Tibial artery (tissue), 4 donors: ENCODE measurements at regions not wholly inside any gene's neighbourhood (a gene's known extent, or its start where the extent isn't known, plus 50 kb on each side); places are given as distances from the start of the nearest gene placed in this dataset.
"Not testable (repeated sequence)": the region's sequence is repeated elsewhere in the genome, so short reads cannot be mapped to it uniquely, and the experiment has no call there.

ENCODE experiments used
- DNase-seq, 2 donors: peaks; one replicate each; pipeline ENCODE4 v3.0.0-alpha.2; 2019
- H3K27ac ChIP-seq, 2 donors: fragments of 200-600 bp; sonication (generic) in 1 of 2; 1 replicate in 1 of 2; 2 replicates in 1 of 2; pipeline ENCODE4 v1.5.1; 2018 to 2019; ENCODE audit warnings: mild to moderate bottlenecking in 1 of 2
- H3K27me3 ChIP-seq, 2 donors: fragments of 200-600 bp; sonication (generic) in 1 of 2; one replicate each; pipeline versions ENCODE4 v1.5.1 to v1.6.0; 2016 to 2019
- H3K36me3 ChIP-seq, 3 donors: fragments of 200-600 bp; sonication (generic) in 2 of 3; one replicate each; pipeline ENCODE4 v1.5.1; 2016 to 2019; ENCODE audit warnings: mild to moderate bottlenecking in 2 of 3
- H3K4me1 ChIP-seq, 4 donors: fragments of 200-600 bp; sonication (generic) in 2 of 4; 1 replicate in 3 of 4; 2 replicates in 1 of 4; pipeline ENCODE4 v1.5.1; 2016 to 2019
- H3K4me3 ChIP-seq, 2 donors: fragments of 200-600 bp; sonication (generic) in 1 of 2; 1 replicate in 1 of 2; 2 replicates in 1 of 2; pipeline ENCODE4 v1.5.1; 2018 to 2019; ENCODE audit warnings: mild to moderate bottlenecking in 2 of 2
- H3K9me3 ChIP-seq, 3 donors: fragments of 200-600 bp; sonication (generic) in 1 of 3; one replicate each; pipeline ENCODE4 v1.5.1; 2016 to 2019
- intact Hi-C: fragments of 100-400 bp; cut with DNase I; formaldehyde crosslinking; loops from one replicate; pipeline ENCODE4 v1.15.0; 2023; ENCODE audit warnings: low total_unique reads
- TF ChIP-seq, protein P1 (sequence below), 2 experiments: fragments of 200-600 bp in 1 of 2; fragments of 450-650 bp in 1 of 2; IDR thresholded peaks; one replicate each; pipeline ENCODE4 v1.5.1; 2017 to 2019; ENCODE audit warnings: antibody characterized with exemption in 2 of 2, mild to moderate bottlenecking in 1 of 2, moderate library complexity in 1 of 2

DNA sequence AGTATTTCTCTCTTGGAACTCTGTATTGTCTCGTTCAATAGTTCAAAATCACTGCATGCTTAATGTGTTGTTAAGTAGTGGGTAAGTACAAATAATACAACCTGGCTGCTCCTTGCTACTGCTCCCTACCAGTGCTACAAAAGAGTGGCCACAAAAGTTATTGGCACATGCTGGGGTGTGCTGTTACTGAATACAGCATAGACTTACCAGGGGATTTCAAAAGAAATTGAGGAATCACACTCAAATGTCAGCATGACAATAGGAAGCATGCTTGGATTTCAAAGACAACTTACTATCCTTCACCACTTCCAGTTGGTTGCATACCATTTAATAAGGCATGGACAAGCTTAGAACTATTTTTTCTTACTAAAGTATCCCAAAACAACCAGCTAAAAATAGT, 1041.3 kb upstream of the SPRY2 start:
- Histone ChIP-seq H3K27ac (no peak overlapping the region), H3K36me3 (no peaks in the 10 kb centered on the region), H3K9me3 (no peaks in the 10 kb centered on the region), H3K4me3 (no peak overlapping the region), H3K4me1 (no peaks in the 10 kb centered on the region), H3K27me3 (no peaks in the 10 kb centered on the region)
- DNase-seq, result no peak
- TF ChIP-seq, protein P1, sequence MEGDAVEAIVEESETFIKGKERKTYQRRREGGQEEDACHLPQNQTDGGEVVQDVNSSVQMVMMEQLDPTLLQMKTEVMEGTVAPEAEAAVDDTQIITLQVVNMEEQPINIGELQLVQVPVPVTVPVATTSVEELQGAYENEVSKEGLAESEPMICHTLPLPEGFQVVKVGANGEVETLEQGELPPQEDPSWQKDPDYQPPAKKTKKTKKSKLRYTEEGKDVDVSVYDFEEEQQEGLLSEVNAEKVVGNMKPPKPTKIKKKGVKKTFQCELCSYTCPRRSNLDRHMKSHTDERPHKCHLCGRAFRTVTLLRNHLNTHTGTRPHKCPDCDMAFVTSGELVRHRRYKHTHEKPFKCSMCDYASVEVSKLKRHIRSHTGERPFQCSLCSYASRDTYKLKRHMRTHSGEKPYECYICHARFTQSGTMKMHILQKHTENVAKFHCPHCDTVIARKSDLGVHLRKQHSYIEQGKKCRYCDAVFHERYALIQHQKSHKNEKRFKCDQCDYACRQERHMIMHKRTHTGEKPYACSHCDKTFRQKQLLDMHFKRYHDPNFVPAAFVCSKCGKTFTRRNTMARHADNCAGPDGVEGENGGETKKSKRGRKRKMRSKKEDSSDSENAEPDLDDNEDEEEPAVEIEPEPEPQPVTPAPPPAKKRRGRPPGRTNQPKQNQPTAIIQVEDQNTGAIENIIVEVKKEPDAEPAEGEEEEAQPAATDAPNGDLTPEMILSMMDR (IDR thresholded peaks at IDR 0.05), result no peak
- intact Hi-C loops, result no loop called here

DNA sequence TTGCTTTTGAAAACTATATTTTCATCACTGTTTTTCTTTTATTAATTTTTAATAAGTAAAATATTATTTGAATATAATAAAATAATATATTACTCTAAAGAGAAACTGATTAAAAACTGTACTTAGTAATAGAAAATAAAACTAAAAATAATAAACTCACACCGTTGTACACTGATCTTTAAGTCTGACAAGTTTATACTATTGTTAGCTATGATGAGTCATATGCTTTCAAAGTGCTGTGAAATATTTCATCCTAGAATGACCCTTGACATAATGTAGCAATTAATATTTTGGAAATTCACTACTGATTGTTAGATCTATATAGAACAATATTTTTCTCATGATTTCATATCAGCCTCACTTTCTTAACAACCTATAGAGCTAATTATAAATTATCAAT, 1040.6 kb upstream of the SPRY2 start:
- H3K9me3 ChIP-seq, result no peaks in the 10 kb centered on the region
- TF ChIP-seq, protein P1 (IDR thresholded peaks at IDR 0.05), result no peak
- no peak for DNase-seq
- intact Hi-C loops, result no loop called here
- no peak overlapping the region for H3K4me3 ChIP-seq
- no peak overlapping the region for H3K27ac ChIP-seq
- H3K36me3 ChIP-seq, result no peaks in the 10 kb centered on the region
- no peaks in the 10 kb centered on the region for H3K27me3 ChIP-seq
- no peaks in the 10 kb centered on the region for H3K4me1 ChIP-seq

DNA sequence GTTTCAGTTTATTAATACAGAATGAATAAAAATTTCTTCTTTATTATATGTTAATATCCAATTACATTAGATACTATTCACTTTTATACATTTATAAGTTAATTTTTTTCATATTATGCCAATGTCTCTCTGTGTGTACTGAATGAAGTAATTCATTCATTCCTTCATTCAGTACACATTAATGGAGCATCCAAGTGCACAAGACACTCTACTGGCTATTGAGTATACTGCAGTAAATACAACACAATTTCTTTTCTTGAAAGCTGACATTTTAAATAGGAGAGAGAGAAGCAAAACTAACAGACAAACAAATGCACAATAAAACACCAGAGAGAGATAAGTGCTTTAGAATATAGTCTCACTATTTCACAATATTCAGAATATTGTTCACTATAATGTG, 1038.3 kb upstream of the SPRY2 start:
- Histone ChIP-seq H3K4me3 (no peak overlapping the region), H3K27me3 (no peaks in the 10 kb centered on the region), H3K27ac (no peak overlapping the region), H3K4me1 (no peaks in the 10 kb centered on the region), H3K36me3 (no peaks in the 10 kb centered on the region), H3K9me3 (no peaks in the 10 kb centered on the region)
- TF ChIP-seq, protein P1 (IDR thresholded peaks at IDR 0.05), result no peak
- DNase-seq, result no peak
- intact Hi-C loops, result no loop called here

DNA sequence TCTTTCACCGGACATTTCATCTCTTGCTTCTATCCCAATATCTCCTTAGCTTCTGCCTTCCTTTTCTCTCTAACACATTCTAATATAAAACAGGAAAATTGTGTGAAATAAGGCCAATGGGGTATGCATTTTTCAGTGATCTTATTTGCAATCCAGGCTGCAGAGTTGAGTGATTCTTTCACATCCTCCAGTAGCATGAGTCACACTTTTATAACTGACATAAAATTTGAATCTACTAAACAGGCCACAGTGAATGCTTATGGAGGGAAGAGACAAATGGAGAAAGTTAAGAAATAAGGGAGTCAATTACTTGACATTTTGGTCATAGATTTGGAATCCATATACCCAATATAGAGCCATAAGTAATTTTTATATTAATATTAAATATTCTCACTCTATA, 1037.0 kb upstream of the SPRY2 start:
- no peaks in the 10 kb centered on the region for H3K4me1 ChIP-seq
- no peaks in the 10 kb centered on the region for H3K36me3 ChIP-seq
- H3K27ac ChIP-seq, result no peak overlapping the region
- no peak for DNase-seq
- TF ChIP-seq, protein P1 (IDR thresholded peaks at IDR 0.05), result no peak
- H3K9me3 ChIP-seq, result no peaks in the 10 kb centered on the region
- H3K27me3 ChIP-seq, result no peaks in the 10 kb centered on the region
- intact Hi-C loops, result no loop called here
- H3K4me3 ChIP-seq, result no peak overlapping the region

DNA sequence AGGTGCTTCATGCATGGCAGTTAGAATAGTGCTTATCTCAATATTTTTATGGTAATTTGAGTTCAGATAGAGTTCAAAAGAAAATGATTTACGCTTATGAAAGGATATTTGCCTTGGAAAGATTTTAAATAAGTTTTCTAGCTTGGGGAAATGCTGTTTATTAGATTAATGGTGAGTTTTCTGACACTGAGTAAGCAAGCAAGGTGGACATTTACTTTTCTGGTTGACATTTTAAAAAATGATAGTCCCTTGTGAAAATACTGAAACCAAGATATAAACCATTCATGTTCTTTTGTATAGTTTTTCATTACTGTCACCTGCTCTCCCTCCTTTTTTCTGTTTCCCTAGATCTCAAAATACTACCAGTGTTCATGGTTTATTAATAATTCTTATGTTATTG, 1034.8 kb upstream of the SPRY2 start:
- Histone ChIP-seq H3K27me3 (no peaks in the 10 kb centered on the region), H3K4me3 (no peak overlapping the region), H3K4me1 (no peaks in the 10 kb centered on the region), H3K27ac (no peak overlapping the region), H3K36me3 (no peaks in the 10 kb centered on the region), H3K9me3 (no peaks in the 10 kb centered on the region)
- no peak for DNase-seq
- intact Hi-C loops, result no loop called here
- TF ChIP-seq, protein P1 (IDR thresholded peaks at IDR 0.05), result no peak

DNA sequence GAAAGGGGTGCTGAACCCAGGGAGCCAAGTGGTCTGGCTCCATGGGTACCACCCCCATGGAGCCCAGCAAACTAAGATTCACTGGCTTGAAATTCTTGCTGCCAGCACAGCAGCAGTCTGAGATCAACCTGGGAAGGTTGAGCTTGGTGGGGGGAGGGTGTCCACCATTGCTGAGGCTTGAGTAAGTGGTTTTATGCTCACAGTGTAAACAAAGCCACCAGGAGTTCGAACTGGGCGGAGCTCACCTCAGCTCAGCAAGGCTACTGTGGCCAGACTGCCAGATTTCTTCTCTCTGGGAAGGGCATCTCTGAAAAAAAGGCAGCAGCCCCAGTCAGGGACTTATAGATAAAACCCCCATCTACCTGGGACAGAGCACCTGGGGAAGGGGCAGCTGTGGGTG, 1021.8 kb upstream of the SPRY2 start:
- H3K4me3 ChIP-seq, H3K27me3 ChIP-seq, DNase-seq, H3K9me3 ChIP-seq, intact Hi-C loops, H3K36me3 ChIP-seq, H3K27ac ChIP-seq, H3K4me1 ChIP-seq: not testable (repeated sequence)
